HUES48 (cell line): ENCODE measurements at regions not wholly inside any gene's neighbourhood (a gene's known extent, or its start where the extent isn't known, plus 50 kb on each side); places are given as distances from the start of the nearest gene placed in this dataset.

Experiments
- H3K27ac ChIP-seq: one replicate; pipeline ENCODE4 v1.7.0; 2013; ENCODE audit warnings: low read depth, low read length, inconsistent platforms
- H3K27me3 ChIP-seq: 2 replicates; pipeline ENCODE4 v1.6.1; 2013; ENCODE audit warnings: mild to moderate bottlenecking, low read length; ENCODE audit not compliant: control insufficient read depth, insufficient read depth
- H3K36me3 ChIP-seq: 2 replicates; pipeline ENCODE4 v1.6.1; 2013; ENCODE audit warnings: low read length; ENCODE audit not compliant: control insufficient read depth, insufficient read depth
- H3K4me1 ChIP-seq: 2 replicates; pipeline ENCODE4 v1.6.1; 2013; ENCODE audit warnings: mild to moderate bottlenecking, low read length; ENCODE audit not compliant: control insufficient read depth, insufficient read depth
- H3K4me3 ChIP-seq: 2 replicates; pipeline ENCODE4 v1.5.1; 2013; ENCODE audit warnings: mild to moderate bottlenecking, low read depth, low read length
- H3K9ac ChIP-seq: 2 replicates; pipeline ENCODE4 v1.6.1; 2013; ENCODE audit warnings: mild to moderate bottlenecking, low read depth, low read length, moderate library complexity
- H3K9me3 ChIP-seq: 2 replicates; pipeline ENCODE4 v1.6.1; 2013; ENCODE audit warnings: low read length; ENCODE audit not compliant: control insufficient read depth, insufficient read depth

DNA sequence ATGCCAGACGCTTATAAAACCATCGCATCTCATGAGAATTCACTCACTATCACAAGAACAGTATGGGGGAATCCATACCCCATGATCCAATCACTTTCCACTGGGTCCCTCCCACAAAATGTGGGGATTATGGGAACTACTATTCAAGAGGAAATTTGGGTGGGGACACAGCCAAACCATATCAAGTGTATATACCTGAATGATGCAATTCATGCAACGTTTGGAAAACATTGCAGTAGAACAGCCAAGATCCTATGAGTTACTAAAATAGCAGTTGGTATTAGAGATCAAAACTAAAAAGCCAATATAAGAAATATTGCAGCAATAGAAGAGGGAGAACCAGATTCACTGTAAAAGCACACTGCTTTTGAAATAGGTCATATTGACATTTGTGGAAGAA lies 1543.9 kb upstream of the B3GALT2 start:
- Histone ChIP-seq H3K4me3 (no peak overlapping the region), H3K9ac (no peak overlapping the region), H3K9me3 (no peaks in the 10 kb centered on the region), H3K36me3 (no peaks in the 10 kb centered on the region), H3K27me3 (no peaks in the 10 kb centered on the region), H3K27ac (no peak overlapping the region), H3K4me1 (no peaks in the 10 kb centered on the region)

GRCh38 chr1:194723067-194723466 lies 1536.7 kb upstream of the B3GALT2 start:
- Histone ChIP-seq H3K9ac (no peak overlapping the region), H3K27ac (no peak overlapping the region)

GRCh38 chr1:194717941-194718340 lies 1531.5 kb upstream of the B3GALT2 start:
- Histone ChIP-seq H3K9me3 (no peaks in the 10 kb centered on the region), H3K9ac (no peak overlapping the region), H3K27me3 (no peaks in the 10 kb centered on the region), H3K27ac (no peak overlapping the region), H3K36me3 (no peaks in the 10 kb centered on the region), H3K4me1 (no peaks in the 10 kb centered on the region), H3K4me3 (no peak overlapping the region)

More at GRCh38 chr1:194723067-194723466, 1536.7 kb upstream of the B3GALT2 start:
- no peaks in the 10 kb centered on the region for H3K4me1 ChIP-seq
- no peaks in the 10 kb centered on the region for H3K9me3 ChIP-seq
- no peaks in the 10 kb centered on the region for H3K27me3 ChIP-seq
- H3K36me3 ChIP-seq: no peaks in the 10 kb centered on the region
- H3K4me3 ChIP-seq: no peak overlapping the region

DNA sequence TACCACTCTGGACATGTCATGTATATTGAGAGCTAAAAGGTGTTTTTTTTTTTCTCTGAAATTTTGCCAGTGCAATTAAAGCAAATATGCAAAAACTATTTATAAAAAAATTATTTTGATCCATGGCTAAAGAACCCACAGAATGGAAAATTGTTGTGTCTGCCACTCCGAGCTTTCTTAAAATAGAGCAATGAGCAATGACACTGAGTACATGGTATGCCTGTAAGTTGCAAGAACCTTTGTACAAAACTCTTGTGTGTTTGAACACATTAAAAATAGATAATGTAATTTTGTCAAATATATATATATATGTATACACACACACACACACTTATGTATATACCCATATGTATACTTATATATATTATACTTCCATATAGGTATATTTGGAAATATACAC lies 1530.9 kb upstream of the B3GALT2 start:
- no peaks in the 10 kb centered on the region for H3K36me3 ChIP-seq
- H3K27ac ChIP-seq: no peak overlapping the region
- H3K4me3 ChIP-seq: no peak overlapping the region
- H3K27me3 ChIP-seq: no peaks in the 10 kb centered on the region
- H3K9me3 ChIP-seq: no peaks in the 10 kb centered on the region
- H3K9ac ChIP-seq: no peak overlapping the region
- no peaks in the 10 kb centered on the region for H3K4me1 ChIP-seq

DNA sequence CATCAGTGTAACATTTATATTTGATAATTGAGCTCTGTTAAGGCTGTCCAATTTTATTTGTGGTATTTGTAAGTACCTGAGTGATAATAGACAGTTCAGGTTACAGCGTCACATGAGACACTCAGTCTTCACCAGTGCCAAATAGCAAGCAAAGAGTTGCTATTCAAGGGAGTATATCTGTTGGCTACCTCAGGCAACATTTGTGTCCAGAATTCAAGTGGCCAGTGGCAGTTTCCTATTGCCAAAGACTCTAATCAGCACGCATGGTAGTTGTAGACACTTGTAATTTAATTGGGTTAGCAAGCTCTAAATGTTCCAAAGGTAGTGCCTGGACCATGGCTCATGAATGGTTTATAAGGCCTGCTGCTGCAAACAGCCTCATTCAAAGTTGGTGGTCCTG lies 1524.3 kb upstream of the B3GALT2 start:
- Histone ChIP-seq H3K9ac (no peak overlapping the region), H3K9me3 (no peaks in the 10 kb centered on the region), H3K27me3 (no peaks in the 10 kb centered on the region), H3K27ac (no peak overlapping the region), H3K4me3 (no peak overlapping the region), H3K4me1 (no peaks in the 10 kb centered on the region), H3K36me3 (no peaks in the 10 kb centered on the region)

DNA sequence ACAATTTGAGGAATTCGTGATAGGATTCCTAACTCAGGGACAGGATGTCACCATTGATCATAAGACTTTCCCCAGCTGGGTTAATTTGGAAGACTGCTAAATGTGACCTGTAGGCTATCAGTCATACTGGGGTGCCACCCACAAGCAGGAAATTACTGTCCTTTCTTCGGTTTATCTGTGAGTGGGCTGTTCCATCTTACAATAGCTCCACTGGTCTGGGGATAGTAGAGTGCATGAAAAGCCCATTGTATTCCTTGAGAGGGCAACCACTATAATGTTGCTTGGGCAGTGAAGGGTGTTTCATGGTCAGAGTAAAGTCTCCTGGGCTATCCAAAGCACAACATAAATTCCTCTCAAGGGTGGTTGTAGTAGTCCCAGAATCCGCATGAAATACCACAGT lies 1523.0 kb upstream of the B3GALT2 start:
- Histone ChIP-seq H3K36me3 (no peaks in the 10 kb centered on the region), H3K27me3 (no peaks in the 10 kb centered on the region), H3K4me1 (no peaks in the 10 kb centered on the region), H3K9me3 (no peaks in the 10 kb centered on the region), H3K27ac (no peak overlapping the region), H3K4me3 (no peak overlapping the region), H3K9ac (no peak overlapping the region)

DNA sequence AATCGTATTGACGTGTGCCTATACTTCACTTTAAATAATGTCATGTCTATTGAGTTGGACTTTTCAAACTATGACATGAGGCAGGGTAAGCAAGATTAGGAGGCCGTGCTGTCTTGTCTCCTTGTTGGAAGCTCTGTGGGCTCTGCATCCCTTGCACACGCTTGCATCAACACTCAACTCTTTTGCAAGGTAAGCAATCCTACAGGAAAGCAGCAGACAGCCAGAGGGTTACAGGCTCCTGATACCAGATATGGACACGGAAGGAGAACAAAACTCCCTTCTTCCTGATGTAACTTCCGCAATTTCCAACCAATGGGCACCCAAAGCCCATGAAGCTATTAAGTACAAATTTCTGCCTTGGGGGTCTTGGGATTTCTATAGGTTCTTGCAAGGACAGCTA lies 1520.7 kb upstream of the B3GALT2 start:
- H3K27me3 ChIP-seq: no peaks in the 10 kb centered on the region
- H3K9ac ChIP-seq: no peak overlapping the region
- H3K36me3 ChIP-seq: no peaks in the 10 kb centered on the region
- no peaks in the 10 kb centered on the region for H3K4me1 ChIP-seq
- H3K9me3 ChIP-seq: no peaks in the 10 kb centered on the region
- no peak overlapping the region for H3K4me3 ChIP-seq
- no peak overlapping the region for H3K27ac ChIP-seq

DNA sequence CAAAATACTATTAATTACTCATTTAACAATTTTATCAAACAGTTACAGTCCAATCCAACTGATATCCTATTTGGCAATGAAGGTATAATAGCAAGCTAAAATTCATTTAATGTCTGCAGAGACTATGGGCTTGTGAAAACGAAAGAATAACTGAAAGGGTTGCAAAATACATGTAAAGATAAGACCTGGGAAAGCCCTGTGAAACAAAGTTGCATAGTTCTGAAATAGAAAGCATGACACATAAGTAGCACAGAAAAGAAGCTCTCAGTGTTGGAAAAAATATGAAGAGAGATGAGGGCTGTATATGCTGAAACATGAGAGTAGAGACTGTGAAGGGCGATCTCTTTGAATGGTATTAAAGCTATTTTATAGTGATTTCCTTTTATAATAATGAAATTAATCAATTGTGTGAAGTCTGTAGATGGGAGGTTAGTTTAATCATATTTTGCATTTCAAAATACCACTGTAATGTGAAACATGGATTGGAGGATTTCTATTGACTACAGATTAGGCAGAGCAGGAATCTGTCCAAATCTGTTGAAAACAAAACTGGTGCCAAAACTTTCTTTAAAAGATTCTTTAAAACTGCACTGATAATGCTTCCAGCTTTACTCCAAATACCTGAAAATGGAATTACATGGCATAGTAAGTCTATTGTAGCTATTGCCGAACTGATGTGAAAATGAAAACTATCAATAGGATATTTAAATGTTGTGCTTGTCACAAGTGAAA lies 1518.9 kb upstream of the B3GALT2 start:
- Histone ChIP-seq H3K4me1 (no peaks in the 10 kb centered on the region), H3K9me3 (no peaks in the 10 kb centered on the region), H3K9ac (no peak overlapping the region), H3K27ac (no peak overlapping the region), H3K4me3 (no peak overlapping the region), H3K36me3 (no peaks in the 10 kb centered on the region), H3K27me3 (no peaks in the 10 kb centered on the region)

DNA sequence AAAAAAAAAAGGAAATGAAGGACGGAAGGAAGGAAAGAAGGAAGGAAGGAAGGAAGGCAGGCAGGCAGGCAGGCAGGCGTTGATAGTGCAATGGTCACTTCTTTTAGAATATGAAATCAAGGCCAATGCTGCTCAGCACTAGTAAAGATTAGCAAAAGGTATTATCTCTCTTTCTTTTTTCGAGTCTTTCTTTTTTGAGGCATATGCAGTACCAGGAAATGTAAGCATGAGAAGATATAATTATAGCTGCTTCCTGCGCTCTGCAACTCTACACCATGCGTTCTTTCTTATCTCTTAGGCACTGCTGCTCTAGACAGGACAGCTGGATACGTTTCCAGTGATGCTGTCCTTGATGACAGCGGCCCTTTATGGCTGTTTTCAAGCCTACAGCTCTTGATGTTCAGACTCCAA lies 1512.5 kb upstream of the B3GALT2 start:
- no peak overlapping the region for H3K4me3 ChIP-seq
- no peak overlapping the region for H3K9ac ChIP-seq
- no peaks in the 10 kb centered on the region for H3K36me3 ChIP-seq
- H3K27ac ChIP-seq: no peak overlapping the region
- H3K27me3 ChIP-seq: no peaks in the 10 kb centered on the region
- H3K4me1 ChIP-seq: no peaks in the 10 kb centered on the region
- H3K9me3 ChIP-seq: no peaks in the 10 kb centered on the region

- no peak overlapping the region for H3K9ac ChIP-seq
- no peak overlapping the region for H3K27ac ChIP-seq
- no peak overlapping the region for H3K4me3 ChIP-seq
- H3K36me3 ChIP-seq: no peaks in the 10 kb centered on the region
- H3K27me3 ChIP-seq: no peaks in the 10 kb centered on the region
- H3K4me1 ChIP-seq: no peaks in the 10 kb centered on the region
- H3K9me3 ChIP-seq: no peaks in the 10 kb centered on the region
Observed at GRCh38 chr1:194693244-194693643, 1506.8 kb upstream of the B3GALT2 start.

- H3K4me1 ChIP-seq: no peaks in the 10 kb centered on the region
- no peaks in the 10 kb centered on the region for H3K36me3 ChIP-seq
- no peaks in the 10 kb centered on the region for H3K9me3 ChIP-seq
- no peak overlapping the region for H3K9ac ChIP-seq
- no peaks in the 10 kb centered on the region for H3K27me3 ChIP-seq
- H3K27ac ChIP-seq: no peak overlapping the region
- no peak overlapping the region for H3K4me3 ChIP-seq
Observed at GRCh38 chr1:194684636-194685035, 1498.2 kb upstream of the B3GALT2 start.
